ENCODE measurements at regions not wholly inside any gene's neighbourhood (a gene's known extent, or its start where the extent isn't known, plus 50 kb on each side); places are given as distances from the start of the nearest gene placed in this dataset.

DNA sequence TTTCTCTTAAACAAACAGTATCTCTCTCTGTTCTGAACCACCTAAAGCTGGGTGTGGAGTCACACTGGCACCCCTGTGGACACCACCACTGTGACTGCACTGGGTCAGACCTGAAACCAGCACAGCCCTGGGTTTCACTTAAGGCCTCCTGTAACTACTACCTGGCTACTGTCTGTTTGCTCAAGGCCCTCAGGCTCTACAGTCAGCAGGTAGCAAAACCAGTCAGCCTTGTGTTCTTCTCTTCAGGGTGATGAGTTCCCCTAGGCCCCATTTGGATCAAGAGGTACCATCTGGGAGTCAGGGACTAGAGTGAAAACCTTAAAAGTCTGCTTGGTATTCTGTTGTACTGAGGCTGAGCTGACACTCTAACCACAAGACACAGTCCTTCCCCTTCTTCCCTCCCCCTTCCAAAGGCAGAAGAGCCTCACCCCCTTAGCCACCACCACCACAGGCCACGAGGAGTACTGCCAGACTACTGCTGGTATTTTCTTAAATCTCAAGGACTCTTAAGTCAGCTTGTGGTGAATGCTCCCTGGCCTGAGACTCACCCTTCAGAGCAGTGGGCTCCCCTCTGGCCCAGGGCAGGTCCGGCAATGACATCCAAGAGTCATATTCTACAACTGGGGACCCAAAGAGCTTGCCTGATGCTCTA, 153.2 kb upstream of the MON1B start:
- H3K9me3 Mint-ChIP-seq, result no peaks in the 10 kb centered on the region
- Histone ChIP-seq H3K36me3 (ENCODE audit: control insufficient read depth, insufficient read depth, low read length) (no peaks in the 10 kb centered on the region), H3K9ac (ENCODE audit: extremely low read depth, low read length, poor library complexity, severe bottlenecking) (no peak overlapping the region), H3K27ac (ENCODE audit: low read depth, low read length) (no peak overlapping the region), H3K4me3 (ENCODE audit: low read length) (no peak overlapping the region), H3K9me3 (ENCODE audit: control insufficient read depth, low read length) (no peaks in the 10 kb centered on the region), H3K27me3 (ENCODE audit: control insufficient read depth, insufficient read depth, low read length, poor library complexity, severe bottlenecking) (no peaks in the 10 kb centered on the region), H3K4me1 (ENCODE audit: control insufficient read depth, insufficient read depth, low read length) (no peaks in the 10 kb centered on the region)
- H3K27me3 Mint-ChIP-seq (ENCODE audit: insufficient read depth), result no peaks in the 10 kb centered on the region
- DNase-seq, result peak; percentile 50
- H3K4me3 Mint-ChIP-seq, result no peak overlapping the region
- no peaks in the 10 kb centered on the region for H3K4me1 Mint-ChIP-seq
- TF ChIP-seq, protein P1, sequence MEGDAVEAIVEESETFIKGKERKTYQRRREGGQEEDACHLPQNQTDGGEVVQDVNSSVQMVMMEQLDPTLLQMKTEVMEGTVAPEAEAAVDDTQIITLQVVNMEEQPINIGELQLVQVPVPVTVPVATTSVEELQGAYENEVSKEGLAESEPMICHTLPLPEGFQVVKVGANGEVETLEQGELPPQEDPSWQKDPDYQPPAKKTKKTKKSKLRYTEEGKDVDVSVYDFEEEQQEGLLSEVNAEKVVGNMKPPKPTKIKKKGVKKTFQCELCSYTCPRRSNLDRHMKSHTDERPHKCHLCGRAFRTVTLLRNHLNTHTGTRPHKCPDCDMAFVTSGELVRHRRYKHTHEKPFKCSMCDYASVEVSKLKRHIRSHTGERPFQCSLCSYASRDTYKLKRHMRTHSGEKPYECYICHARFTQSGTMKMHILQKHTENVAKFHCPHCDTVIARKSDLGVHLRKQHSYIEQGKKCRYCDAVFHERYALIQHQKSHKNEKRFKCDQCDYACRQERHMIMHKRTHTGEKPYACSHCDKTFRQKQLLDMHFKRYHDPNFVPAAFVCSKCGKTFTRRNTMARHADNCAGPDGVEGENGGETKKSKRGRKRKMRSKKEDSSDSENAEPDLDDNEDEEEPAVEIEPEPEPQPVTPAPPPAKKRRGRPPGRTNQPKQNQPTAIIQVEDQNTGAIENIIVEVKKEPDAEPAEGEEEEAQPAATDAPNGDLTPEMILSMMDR (conservative IDR thresholded peaks at IDR 0.05), result no peak
- WGBS, 2 experiments (ENCODE audit: insufficient coverage in 1 of 2, insufficient read length in 1 of 2), result 78 to 100% methylated on average over 1 to 2 of the region's 2 CpGs
- no peak overlapping the region for H3K27ac Mint-ChIP-seq
- H3K36me3 Mint-ChIP-seq (ENCODE audit: low read depth), result no peaks in the 10 kb centered on the region

DNA sequence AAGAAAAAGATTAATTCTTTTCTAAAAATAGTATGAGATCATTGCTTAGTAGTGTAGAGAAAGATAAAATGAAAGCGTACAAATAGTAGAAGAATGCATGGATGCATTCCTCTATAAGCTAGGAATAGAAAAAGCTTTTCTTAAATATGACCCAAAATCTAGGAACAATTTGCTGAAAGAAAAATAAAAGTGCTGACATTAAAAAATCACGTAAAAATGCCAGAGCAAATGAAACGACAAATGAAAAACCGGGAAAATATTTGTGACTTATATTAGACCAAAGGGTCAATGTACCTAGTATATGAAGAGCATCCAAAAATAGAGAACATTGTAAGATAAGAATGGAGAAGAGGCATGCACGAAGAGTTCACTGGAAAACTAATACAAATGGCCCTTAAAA, 149.5 kb upstream of the MON1B start:
- no peaks in the 10 kb centered on the region for H3K27me3 ChIP-seq (ENCODE audit: control insufficient read depth, insufficient read depth, low read length, poor library complexity, severe bottlenecking)
- H3K9ac ChIP-seq (ENCODE audit: extremely low read depth, low read length, poor library complexity, severe bottlenecking), result no peak overlapping the region
- TF ChIP-seq, protein P1 (conservative IDR thresholded peaks at IDR 0.05), result no peak
- Mint-ChIP-seq H3K9me3 (no peaks in the 10 kb centered on the region), H3K27me3 (ENCODE audit: insufficient read depth) (no peaks in the 10 kb centered on the region), H3K4me1 (no peaks in the 10 kb centered on the region), H3K27ac (no peak overlapping the region), H3K4me3 (no peak overlapping the region), H3K36me3 (ENCODE audit: low read depth) (no peaks in the 10 kb centered on the region)
- H3K9me3 ChIP-seq (ENCODE audit: control insufficient read depth, low read length), result no peaks in the 10 kb centered on the region
- no peaks in the 10 kb centered on the region for H3K4me1 ChIP-seq (ENCODE audit: control insufficient read depth, insufficient read depth, low read length)
- 82 to 89% methylated on average over 4 to 5 of the region's 5 CpGs for WGBS, 2 experiments (ENCODE audit: insufficient coverage in 1 of 2, insufficient read length in 1 of 2)
- no peak for DNase-seq
- H3K4me3 ChIP-seq (ENCODE audit: low read length), result no peak overlapping the region
- no peak overlapping the region for H3K27ac ChIP-seq (ENCODE audit: low read depth, low read length)
- H3K36me3 ChIP-seq (ENCODE audit: control insufficient read depth, insufficient read depth, low read length), result no peaks in the 10 kb centered on the region

GRCh38 chr16:77043076-77043475, 147.9 kb upstream of the MON1B start:
- no peak overlapping the region for H3K27ac ChIP-seq (ENCODE audit: low read depth, low read length)
- Mint-ChIP-seq H3K4me3 (no peak overlapping the region), H3K27ac (no peak overlapping the region), H3K36me3 (ENCODE audit: low read depth) (no peaks in the 10 kb centered on the region), H3K27me3 (ENCODE audit: insufficient read depth) (no peaks in the 10 kb centered on the region), H3K4me1 (no peaks in the 10 kb centered on the region), H3K9me3 (no peaks in the 10 kb centered on the region)
- DNase-seq, result no peak
- H3K4me3 ChIP-seq (ENCODE audit: low read length), result no peak overlapping the region
- TF ChIP-seq, protein P1 (conservative IDR thresholded peaks at IDR 0.05), result peak; percentile 74
- 89% methylated on average over 1 of the region's 1 CpG; no CpG with 5 or more reads in 1 of the 2 experiments for WGBS, 2 experiments (ENCODE audit: insufficient coverage in 1 of 2, insufficient read length in 1 of 2)
- H3K9ac ChIP-seq (ENCODE audit: extremely low read depth, low read length, poor library complexity, severe bottlenecking), result no peak overlapping the region
- H3K27me3 ChIP-seq (ENCODE audit: control insufficient read depth, insufficient read depth, low read length, poor library complexity, severe bottlenecking), result no peaks in the 10 kb centered on the region
- H3K4me1 ChIP-seq (ENCODE audit: control insufficient read depth, insufficient read depth, low read length), result no peaks in the 10 kb centered on the region
- H3K36me3 ChIP-seq (ENCODE audit: control insufficient read depth, insufficient read depth, low read length), result no peaks in the 10 kb centered on the region
- no peaks in the 10 kb centered on the region for H3K9me3 ChIP-seq (ENCODE audit: control insufficient read depth, low read length)
